ENCODE measurements at regions not wholly inside any gene's neighbourhood (a gene's known extent, or its start where the extent isn't known, plus 50 kb on each side); places are given as distances from the start of the nearest gene placed in this dataset.

GRCh38 chr1:227449741-227450441 is 113.5 kb upstream of the ZNF678 start:
- Histone ChIP-seq H3K9me2 (replicated peaks; ENCODE audit: low read depth, low read length) (no peaks in the 10 kb centered on the region), H3K4me1 (ENCODE audit: insufficient read depth, low read length, poor library complexity, severe bottlenecking) (no peaks in the 10 kb centered on the region), H3K27me3 (ENCODE audit: insufficient read depth, low read length, poor library complexity, severe bottlenecking) (no peaks in the 10 kb centered on the region), H3F3A (ENCODE audit: low read depth) (no peaks in the 10 kb centered on the region), H2AFZ (ENCODE audit: low read length) (no peak overlapping the region), H3K9ac (ENCODE audit: low read depth, low read length, poor library complexity, severe bottlenecking) (no peak overlapping the region), H3K9me3 (ENCODE audit: insufficient read depth, low read depth, low read length) (no peaks in the 10 kb centered on the region), H3K79me2 (ENCODE audit: insufficient read depth, low read length) (no peaks in the 10 kb centered on the region), H3K4me3 (ENCODE audit: low read length, poor library complexity, severe bottlenecking) (no peak overlapping the region), H3K4me2 (ENCODE audit: low read depth, low read length, poor library complexity, severe bottlenecking) (no peak overlapping the region), H4K20me1 (ENCODE audit: insufficient read depth, low read length, poor library complexity, severe bottlenecking) (no peaks in the 10 kb centered on the region), H3K36me3 (ENCODE audit: insufficient read depth, low read length) (no peaks in the 10 kb centered on the region)
- no peak for TF ChIP-seq CTCF (conservative IDR thresholded peaks at IDR 0.05; ENCODE audit: low read length)
- no peak for TF ChIP-seq EZH2phosphoT487 (IDR thresholded peaks at IDR 0.05; ENCODE audit: borderline replicate concordance)

- Histone ChIP-seq H3K9ac (ENCODE audit: low read depth, low read length, poor library complexity, severe bottlenecking) (no peak overlapping the region), H4K20me1 (ENCODE audit: insufficient read depth, low read length, poor library complexity, severe bottlenecking) (no peaks in the 10 kb centered on the region), H3F3A (ENCODE audit: low read depth) (no peaks in the 10 kb centered on the region), H3K36me3 (ENCODE audit: insufficient read depth, low read length) (no peaks in the 10 kb centered on the region), H2AFZ (ENCODE audit: low read length) (no peak overlapping the region), H3K9me2 (replicated peaks; ENCODE audit: low read depth, low read length) (no peaks in the 10 kb centered on the region), H3K79me2 (ENCODE audit: insufficient read depth, low read length) (no peaks in the 10 kb centered on the region), H3K9me3 (ENCODE audit: insufficient read depth, low read depth, low read length) (no peaks in the 10 kb centered on the region), H3K4me2 (ENCODE audit: low read depth, low read length, poor library complexity, severe bottlenecking) (no peak overlapping the region), H3K4me1 (ENCODE audit: insufficient read depth, low read length, poor library complexity, severe bottlenecking) (no peaks in the 10 kb centered on the region), H3K27me3 (ENCODE audit: insufficient read depth, low read length, poor library complexity, severe bottlenecking) (no peaks in the 10 kb centered on the region), H3K4me3 (ENCODE audit: low read length, poor library complexity, severe bottlenecking) (no peak overlapping the region)
- peak; percentile 61 for TF ChIP-seq CTCF (conservative IDR thresholded peaks at IDR 0.05; ENCODE audit: low read length)
- TF ChIP-seq EZH2phosphoT487 (IDR thresholded peaks at IDR 0.05; ENCODE audit: borderline replicate concordance), result no peak
These were observed 114.3 kb upstream of the ZNF678 start for GRCh38 chr1:227449051-227449450.

- H3K4me2 ChIP-seq (ENCODE audit: low read depth, low read length, poor library complexity, severe bottlenecking), result no peak overlapping the region
- H3K9ac ChIP-seq (ENCODE audit: low read depth, low read length, poor library complexity, severe bottlenecking), result no peak overlapping the region
- no peaks in the 10 kb centered on the region for H4K20me1 ChIP-seq (ENCODE audit: insufficient read depth, low read length, poor library complexity, severe bottlenecking)
These were observed 115.8 kb upstream of the ZNF678 start for GRCh38 chr1:227447531-227447990.

More at GRCh38 chr1:227447531-227447990, 115.8 kb upstream of the ZNF678 start:
- H3K27me3 ChIP-seq (ENCODE audit: insufficient read depth, low read length, poor library complexity, severe bottlenecking), result no peaks in the 10 kb centered on the region
- no peak overlapping the region for H2AFZ ChIP-seq (ENCODE audit: low read length)
- TF ChIP-seq CTCF (conservative IDR thresholded peaks at IDR 0.05; ENCODE audit: low read length) (no peak), EZH2phosphoT487 (IDR thresholded peaks at IDR 0.05; ENCODE audit: borderline replicate concordance) (no peak)
- H3K4me3 ChIP-seq (ENCODE audit: low read length, poor library complexity, severe bottlenecking), result no peak overlapping the region
- H3F3A ChIP-seq (ENCODE audit: low read depth), result no peaks in the 10 kb centered on the region
- no peaks in the 10 kb centered on the region for H3K9me2 ChIP-seq (replicated peaks; ENCODE audit: low read depth, low read length)
- H3K9me3 ChIP-seq (ENCODE audit: insufficient read depth, low read depth, low read length), result no peaks in the 10 kb centered on the region
- no peaks in the 10 kb centered on the region for H3K79me2 ChIP-seq (ENCODE audit: insufficient read depth, low read length)
- H3K4me1 ChIP-seq (ENCODE audit: insufficient read depth, low read length, poor library complexity, severe bottlenecking), result no peaks in the 10 kb centered on the region
- no peaks in the 10 kb centered on the region for H3K36me3 ChIP-seq (ENCODE audit: insufficient read depth, low read length)

All from Loucy (cell line).